ENCODE measurements at regions not wholly inside any gene's neighbourhood (a gene's known extent, or its start where the extent isn't known, plus 50 kb on each side); places are given as distances from the start of the nearest gene placed in this dataset.
A peak's percentile ranks its signal among the peaks of the same experiment; 100 is the strongest.

DNA sequence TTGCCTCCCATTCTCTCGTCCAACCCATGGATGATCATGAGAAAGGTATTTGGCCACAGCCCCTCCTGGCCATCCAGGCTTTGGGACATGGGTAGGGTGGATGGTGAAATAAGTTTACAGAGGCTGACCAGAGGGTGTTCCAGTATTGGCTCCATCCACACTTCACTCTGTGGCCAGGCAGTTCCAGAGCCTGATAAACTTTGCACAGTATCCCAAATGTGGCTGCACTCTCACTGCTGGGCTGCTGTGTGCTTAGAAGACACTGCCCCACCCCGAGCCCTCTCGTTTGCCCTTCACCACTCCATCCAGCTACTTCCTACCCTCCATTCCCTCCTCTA lies 72.0 kb upstream of the ZMIZ1 start:
- Histone ChIP-seq H3K36me3 (no peaks in the 10 kb centered on the region), H3K4me3 (no peak overlapping the region), H3K27me3 (no peaks in the 10 kb centered on the region), H3K9me3 (no peaks in the 10 kb centered on the region)
- DNase-seq = no peak

DNA sequence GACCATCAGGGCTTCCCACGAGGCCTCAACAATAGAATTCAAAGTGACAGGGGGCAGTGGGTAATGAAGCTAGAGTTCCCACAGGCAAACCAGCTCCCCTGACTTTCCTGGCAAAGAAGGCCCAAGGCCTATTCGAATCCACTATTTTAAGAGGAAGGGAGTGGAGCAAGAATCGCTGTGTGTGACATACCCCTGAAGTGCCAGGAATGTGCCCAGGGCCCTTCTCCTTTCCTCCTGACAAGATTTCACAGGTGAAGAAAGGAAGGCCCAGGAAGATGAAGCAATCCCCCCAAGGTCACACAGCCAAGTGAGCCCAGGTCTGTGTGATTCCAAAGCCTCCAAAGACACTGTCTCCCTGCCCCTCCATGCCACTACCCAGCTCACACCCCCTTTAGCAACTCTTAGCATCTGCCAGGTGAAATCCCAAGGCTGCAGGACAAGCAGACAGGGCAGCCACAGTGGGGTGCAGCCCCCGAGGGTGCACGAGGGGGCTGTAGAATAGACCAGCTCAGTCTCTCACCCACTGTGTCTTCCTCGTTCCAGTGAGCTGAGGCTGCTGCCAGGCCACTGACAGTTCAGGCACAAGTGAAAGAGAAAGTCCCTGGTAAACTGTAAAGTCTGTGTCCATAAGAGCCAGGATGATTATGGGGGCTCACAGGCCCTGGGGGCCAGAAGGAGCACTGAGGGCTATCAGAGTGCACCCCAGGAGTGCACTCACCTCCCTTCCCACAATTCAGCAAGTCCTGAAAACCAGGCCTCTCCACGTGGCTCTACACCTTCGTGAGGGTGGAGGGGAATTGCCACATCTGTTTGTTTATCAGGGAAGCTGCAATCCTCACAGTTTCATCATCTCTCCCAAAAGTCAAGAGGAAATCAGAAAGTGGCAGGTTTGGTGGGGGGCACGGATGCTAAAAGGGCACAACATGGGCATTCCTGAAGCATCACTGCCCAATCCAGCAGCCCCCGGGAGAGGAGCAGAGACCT lies 70.8 kb upstream of the ZMIZ1 start:
- H3K9me3 ChIP-seq = no peaks in the 10 kb centered on the region
- H3K27me3 ChIP-seq = no peaks in the 10 kb centered on the region
- no peak overlapping the region for H3K4me3 ChIP-seq
- H3K36me3 ChIP-seq = no peaks in the 10 kb centered on the region
- no peak for DNase-seq

DNA sequence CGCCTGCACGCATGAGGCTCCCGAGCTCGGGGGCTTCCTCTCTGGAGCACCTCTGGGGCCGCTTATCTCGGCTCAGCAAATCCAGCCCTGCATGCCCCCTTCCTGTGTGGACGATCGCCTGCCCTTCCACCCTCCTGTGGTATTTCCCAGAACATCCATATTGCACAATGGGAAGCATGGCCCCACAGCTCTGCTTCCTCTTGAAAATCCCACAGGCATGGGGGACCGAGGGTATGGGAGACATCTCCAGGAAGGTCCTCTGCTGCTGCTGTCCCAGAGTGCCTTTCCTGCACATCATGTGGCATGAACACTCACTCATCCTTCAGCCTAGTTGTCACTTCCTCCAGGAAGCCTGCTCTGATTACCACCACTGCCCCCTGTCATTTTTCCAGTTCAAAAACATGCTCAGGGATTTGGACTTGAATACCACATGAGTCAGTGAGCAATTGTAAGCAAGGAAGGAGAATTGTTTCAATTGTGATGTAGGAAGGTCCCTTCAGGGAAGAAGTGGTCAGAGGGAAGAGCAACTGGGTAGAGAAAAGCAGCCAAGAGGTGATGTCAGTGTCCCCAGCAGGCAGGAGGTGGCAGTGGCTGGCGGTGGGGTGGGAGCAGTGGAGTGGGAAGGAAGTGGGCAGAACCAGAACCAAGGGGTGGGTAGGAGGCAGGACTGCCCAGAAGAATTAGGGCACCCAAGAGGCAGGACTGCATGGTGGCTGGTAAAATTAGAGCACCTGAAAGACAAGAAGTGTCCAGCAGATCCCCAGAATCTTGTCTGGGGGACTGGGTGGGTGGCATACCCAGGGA lies 67.5 kb upstream of the ZMIZ1 start:
- Histone ChIP-seq H3K27me3 (no peaks in the 10 kb centered on the region), H3K9me3 (no peaks in the 10 kb centered on the region)
- peak; percentile 21 for DNase-seq

DNA sequence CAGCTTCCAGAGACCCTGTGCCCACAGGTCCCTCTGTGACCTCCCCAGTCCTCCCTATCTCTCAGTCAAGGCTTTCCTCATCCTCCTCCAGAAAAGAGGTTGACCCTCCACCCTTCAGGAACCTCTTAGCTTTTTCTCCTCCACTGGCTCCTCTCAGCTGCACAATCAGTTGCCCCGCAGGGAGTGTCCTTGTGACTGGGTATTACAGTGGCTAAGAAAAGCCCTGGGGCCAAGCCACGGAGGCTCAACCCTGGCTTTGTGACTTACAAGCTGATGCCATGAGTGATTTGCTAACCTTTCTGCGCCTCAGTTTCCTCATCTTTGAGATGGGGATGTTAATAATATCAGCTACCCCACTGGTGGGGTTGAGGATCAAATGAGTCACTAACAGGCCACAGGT lies 66.4 kb upstream of the ZMIZ1 start:
- DNase-seq = no peak
- Histone ChIP-seq H3K9me3 (no peaks in the 10 kb centered on the region), H3K27me3 (no peaks in the 10 kb centered on the region), H3K36me3 (no peaks in the 10 kb centered on the region), H3K4me3 (no peak overlapping the region)

More for the DNA sequence above, 67.5 kb upstream of the ZMIZ1 start:
- Histone ChIP-seq H3K36me3 (no peaks in the 10 kb centered on the region), H3K4me3 (no peak overlapping the region)

DNA sequence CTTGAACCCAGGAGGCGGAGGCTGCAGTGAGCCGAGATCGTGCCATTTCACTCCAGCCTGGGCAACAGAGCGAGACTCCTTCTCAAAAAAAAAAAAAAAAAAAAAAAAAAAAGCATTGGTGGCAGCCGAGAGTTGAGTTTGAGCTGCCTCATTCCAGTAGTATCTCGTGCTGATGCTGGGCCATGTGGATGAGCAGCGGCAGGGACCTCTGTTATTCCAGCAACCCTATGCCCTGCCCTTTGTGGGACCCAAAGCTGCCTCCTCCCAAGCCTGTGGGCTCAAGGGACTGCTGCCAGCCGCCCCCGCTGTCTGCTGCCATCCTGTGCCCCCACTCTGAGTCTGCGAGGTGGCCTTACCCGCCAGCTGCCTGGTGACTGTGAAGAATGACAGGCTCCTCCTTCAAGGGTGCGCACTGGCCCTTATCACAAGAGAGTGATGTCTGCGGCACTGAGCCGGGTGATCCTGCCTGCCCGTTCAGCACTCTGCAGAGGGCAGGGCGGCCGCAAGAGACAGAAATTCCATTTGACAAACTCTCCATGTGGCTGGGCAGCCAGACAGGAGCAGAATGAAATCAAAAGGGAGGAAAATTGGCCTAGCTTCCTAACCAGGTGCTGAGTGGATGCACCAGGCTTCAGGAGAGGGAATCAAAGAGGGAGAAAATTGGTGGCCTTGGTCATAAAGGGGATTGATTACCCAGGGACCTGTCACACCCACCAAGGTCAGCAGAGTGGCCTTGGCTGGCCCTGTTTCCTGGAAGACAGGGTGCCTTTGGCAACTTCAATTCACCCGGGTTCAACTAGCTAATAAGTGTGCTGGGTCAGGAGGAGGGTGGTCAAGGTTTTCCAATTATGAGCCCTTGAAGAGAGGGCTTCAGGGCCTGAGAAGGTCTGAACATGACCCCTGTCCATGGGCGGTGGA lies 65.3 kb upstream of the ZMIZ1 start:
- no peak for DNase-seq
- H3K27me3 ChIP-seq = no peaks in the 10 kb centered on the region
- H3K36me3 ChIP-seq = no peaks in the 10 kb centered on the region
- H3K9me3 ChIP-seq = no peaks in the 10 kb centered on the region
- no peak overlapping the region for H3K4me3 ChIP-seq

DNA sequence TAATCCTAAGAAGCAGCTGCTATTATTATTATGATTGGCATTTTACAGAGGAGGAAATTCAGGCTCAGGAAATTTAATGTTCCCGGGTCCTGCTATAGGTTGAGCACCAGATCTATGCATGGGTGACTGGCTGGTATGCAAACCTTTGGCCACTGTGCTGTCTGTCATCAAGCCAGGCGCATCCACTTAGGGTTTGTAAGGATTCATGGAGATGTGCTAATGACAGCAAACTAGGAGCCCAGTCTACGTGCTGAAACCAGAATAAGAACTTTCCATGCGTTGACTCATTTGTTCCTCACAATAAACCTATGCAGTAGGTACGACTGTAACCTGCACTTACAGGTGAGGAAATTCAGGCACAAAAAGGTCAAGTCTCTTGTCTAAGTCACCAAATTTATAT lies 64.5 kb upstream of the ZMIZ1 start:
- no peak for DNase-seq
- no peak overlapping the region for H3K4me3 ChIP-seq
- H3K36me3 ChIP-seq = no peaks in the 10 kb centered on the region
- H3K27me3 ChIP-seq = no peaks in the 10 kb centered on the region
- H3K9me3 ChIP-seq = no peaks in the 10 kb centered on the region

DNA sequence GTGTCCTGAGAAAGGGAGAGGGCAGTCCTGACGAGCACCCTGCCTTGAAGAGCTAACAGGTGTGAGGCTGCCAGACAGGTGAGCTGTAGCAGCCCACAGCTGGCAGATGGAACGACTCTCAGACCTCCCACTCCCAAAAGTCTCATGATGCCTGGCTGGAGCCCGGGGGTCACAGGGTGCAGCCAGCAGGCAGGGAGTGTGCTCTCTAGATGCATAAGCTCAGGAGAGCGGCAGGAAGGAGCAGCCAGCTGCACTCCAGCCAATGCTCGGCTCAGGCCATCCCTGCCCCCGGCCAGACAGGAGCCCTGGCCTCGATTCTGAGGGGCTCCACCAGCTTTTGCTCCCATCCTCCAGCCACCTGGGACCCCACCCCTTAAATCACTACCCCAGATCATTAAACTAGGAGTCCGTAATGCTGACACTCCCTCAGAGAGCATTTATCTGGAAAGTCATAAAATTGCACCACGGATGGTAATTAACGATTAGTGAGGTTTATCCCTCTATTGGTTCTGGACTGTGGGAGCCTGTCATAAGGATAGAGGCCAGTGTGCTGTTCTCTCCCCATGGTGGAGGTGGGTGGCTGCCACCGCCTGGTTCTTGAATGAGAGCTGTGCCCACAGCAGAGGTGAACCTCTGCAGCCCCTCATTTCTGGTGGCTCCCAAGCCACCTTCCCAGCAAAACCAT lies 63.5 kb upstream of the ZMIZ1 start:
- Histone ChIP-seq H3K4me3 (no peak overlapping the region), H3K9me3 (no peaks in the 10 kb centered on the region), H3K36me3 (no peaks in the 10 kb centered on the region), H3K27me3 (no peaks in the 10 kb centered on the region)
- no peak for DNase-seq

DNA sequence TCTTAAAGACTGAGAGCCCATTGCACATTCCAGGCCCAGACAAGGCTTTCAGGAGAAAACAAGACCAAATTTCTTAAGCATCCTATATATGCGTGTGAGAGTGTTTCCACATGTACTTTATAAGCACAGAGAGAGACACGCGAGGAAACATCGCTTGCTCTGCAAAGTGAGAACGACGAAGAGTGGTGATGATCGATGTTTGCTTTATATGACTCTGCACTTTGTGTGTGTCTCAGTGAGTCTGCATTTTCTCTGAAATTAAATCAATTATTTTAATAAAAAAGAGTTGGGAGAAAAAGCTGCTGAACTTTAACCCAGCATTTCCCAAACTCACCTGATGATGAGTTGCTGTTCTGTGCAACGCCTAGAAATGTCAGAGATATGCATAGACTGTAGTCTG lies 61.7 kb upstream of the ZMIZ1 start:
- H3K36me3 ChIP-seq = no peaks in the 10 kb centered on the region
- no peak overlapping the region for H3K4me3 ChIP-seq
- H3K27me3 ChIP-seq = no peaks in the 10 kb centered on the region
- no peak for DNase-seq
- no peaks in the 10 kb centered on the region for H3K9me3 ChIP-seq

DNA sequence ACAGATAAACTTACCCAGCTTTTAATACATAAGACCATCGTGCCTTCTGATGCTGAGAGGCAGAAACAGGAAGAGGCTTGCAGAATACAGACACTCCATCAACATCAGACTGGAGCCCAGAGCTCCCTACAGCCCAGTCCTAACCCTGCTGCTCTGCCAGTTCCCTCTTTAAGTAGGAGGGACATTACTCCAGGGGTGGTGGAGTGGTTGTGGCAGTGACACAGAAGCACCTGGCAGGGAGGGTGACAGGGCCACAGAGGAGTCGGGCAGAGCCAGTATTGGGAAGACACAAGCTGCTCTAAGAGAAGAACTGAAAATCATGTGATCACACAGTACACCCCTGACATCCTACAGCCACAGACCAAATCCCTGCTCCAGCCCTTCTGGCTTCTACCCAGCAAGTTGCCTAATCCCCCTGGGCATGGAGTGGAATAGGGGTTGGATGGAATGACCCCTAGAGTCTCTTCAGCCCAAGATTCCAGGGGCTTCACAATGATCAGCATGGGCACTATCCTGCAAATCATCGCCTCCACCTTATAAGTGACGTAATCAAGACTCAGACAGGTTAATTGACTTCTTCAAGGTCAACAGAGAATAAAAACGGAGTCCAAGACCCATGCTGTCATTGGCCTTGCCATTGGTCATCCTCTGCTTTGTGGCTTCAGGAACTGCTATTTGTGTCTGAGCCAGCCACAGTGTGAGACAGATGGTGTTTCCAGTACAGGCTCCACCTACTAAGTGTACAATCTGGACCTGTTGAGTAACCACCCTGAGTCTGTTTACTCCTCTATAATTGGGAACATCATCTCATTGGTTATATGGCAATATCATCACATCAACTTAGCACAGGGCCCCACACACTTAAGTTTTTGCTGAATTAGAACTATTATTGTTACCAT lies 61.1 kb upstream of the ZMIZ1 start:
- no peak for DNase-seq
- H3K9me3 ChIP-seq = no peaks in the 10 kb centered on the region
- H3K4me3 ChIP-seq = no peak overlapping the region
- no peaks in the 10 kb centered on the region for H3K36me3 ChIP-seq
- H3K27me3 ChIP-seq = no peaks in the 10 kb centered on the region

DNA sequence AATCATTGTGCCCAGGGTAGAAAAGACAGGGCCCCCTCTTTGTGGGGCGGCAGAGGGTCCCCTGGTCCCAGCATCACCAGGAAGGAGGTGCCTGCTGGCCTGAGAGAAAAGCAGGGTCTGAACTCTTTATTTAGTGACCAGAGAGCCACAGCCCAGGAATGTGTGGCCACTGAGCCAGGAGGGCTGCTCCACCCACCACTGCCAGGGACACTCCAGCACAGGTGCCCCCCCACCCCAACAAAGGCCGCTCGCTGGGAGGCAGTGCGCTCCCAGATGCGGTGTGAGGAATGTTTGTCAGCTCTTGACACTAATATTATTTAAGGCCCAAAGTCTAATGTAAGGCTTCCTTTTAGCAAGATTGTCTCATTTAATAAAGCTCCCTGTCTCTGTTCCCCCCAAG lies 59.6 kb upstream of the ZMIZ1 start:
- no peaks in the 10 kb centered on the region for H3K36me3 ChIP-seq
- DNase-seq = no peak
- no peak overlapping the region for H3K4me3 ChIP-seq
- no peaks in the 10 kb centered on the region for H3K9me3 ChIP-seq
- H3K27me3 ChIP-seq = no peaks in the 10 kb centered on the region

DNA sequence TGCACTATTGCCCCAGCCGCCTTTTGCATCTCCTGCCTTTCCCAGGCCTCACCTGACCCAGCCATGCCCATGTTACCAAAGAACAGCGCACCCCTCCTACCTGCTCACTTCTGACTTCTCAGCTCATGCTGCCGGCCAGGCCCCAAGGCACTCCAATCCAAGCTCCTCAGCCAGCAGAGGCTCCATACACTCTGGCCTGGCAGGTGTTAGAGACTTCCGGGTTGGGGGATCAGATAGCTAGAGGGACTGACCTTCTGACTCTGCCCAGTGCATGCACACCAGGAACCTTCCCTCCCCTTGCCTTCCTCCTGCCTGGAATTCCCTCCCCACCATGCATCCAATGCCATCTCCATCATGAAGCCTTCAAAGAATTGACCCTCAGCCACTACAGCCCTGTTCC lies 56.2 kb upstream of the ZMIZ1 start:
- 0 out of 2 replicates have a peak, but pooled peaks cover under 1% of the 10 kb centered on the region for H3K9me3 ChIP-seq
- H3K27me3 ChIP-seq = no peaks in the 10 kb centered on the region
- H3K36me3 ChIP-seq = no peaks in the 10 kb centered on the region
- no peak for DNase-seq
- H3K4me3 ChIP-seq = no peak overlapping the region

DNA sequence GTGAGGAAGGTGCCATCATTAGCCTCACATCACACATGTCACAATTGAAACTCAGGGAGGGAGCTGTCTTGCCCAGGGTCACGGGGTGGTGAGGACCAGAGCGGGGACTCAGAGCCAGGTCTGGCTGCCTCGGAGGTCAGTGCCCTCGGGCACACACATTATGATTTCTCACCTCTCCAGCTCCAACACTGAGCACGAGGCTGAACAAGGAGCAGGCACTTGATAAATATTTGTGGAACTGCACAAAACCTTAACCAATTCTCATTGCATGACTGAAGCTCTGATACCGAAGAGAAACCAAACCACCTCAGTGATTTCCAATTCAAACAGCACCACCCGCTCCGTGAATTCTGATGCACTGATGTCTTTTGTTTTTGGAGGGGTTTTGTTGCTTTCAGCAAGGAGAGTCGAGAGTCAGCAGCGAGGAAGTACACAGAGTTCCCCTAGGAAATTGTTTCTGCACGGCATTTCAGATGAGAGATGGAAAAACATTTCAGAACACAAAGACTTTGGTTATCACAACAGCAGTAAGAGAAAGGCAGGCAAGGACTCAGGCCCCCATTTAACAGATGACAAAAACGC lies 55.3 kb upstream of the ZMIZ1 start:
- peaks cover 4% of the 10 kb centered on the region; the same call in 1 of the 2 replicates for H3K9me3 ChIP-seq
- DNase-seq = no peak
- no peaks in the 10 kb centered on the region for H3K27me3 ChIP-seq
- H3K36me3 ChIP-seq = no peaks in the 10 kb centered on the region
- H3K4me3 ChIP-seq = no peak overlapping the region

DNA sequence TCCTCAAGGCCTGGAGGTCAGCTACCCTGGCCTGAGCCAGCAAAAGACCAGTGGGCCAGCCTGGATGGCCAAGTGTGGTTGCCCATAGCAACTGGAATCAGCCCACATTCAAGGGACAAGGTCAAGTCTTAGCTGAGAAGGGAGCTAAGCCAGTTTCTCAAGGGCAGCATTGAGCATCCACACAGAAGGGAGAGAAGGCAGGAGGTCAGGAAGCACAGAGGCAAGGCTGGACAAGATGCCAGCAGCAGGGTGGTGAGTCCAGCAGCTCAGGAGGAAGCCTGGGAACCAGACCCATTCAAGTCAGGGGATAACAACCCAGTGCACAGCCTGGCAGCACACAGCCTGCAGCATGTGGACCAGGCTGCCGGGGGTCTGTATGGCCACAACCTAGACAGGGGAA lies 54.0 kb upstream of the ZMIZ1 start:
- Histone ChIP-seq H3K27me3 (no peaks in the 10 kb centered on the region), H3K36me3 (no peaks in the 10 kb centered on the region), H3K4me3 (no peak overlapping the region), H3K9me3 (peaks cover 4% of the 10 kb centered on the region; the same call in 1 of the 2 replicates)
- DNase-seq = no peak

DNA sequence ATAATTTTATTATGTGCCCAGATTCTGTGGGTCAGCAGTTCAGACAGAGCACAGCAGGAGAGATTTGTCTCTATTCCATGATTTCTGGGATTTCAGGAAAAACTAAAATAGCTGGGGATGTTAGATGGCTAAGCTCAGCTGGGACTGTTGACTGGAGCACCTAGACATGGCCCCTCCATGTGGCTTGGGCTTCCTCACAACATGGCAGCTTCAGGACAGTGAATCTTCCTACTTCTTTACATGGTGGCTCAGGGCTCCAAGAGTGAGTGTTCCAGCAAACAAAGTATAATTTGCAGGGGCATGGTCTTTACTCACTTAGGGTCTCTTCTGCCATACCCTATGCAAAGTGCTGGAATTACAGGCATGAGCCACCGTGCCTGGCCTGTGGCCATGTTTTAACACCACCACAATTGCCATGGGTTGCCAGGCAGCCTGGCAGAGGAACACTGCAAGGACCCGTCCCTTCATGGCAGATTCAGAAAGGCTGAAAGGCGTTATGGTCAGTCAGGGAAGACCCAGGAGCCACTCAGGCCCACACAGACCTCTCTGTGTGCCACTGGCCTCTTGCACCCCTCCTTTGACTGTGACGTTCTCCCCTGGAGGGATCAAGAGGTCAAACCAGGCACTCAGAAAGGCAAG lies 50.8 kb upstream of the ZMIZ1 start:
- H3K36me3 ChIP-seq = no peaks in the 10 kb centered on the region

More for the DNA sequence above, 50.8 kb upstream of the ZMIZ1 start:
- no peak for DNase-seq
- no peaks in the 10 kb centered on the region for H3K27me3 ChIP-seq
- peaks cover 4% of the 10 kb centered on the region; the same call in 1 of the 2 replicates for H3K9me3 ChIP-seq
- H3K4me3 ChIP-seq = no peak overlapping the region
